HepG2 (cell line): ENCODE measurements at regions not wholly inside any gene's neighbourhood (a gene's known extent, or its start where the extent isn't known, plus 50 kb on each side); places are given as distances from the start of the nearest gene placed in this dataset.

ENCODE experiments used
- ATAC-seq: fragments of 200-7000 bp; cut with Tn5 transposase; 3 replicates; pipeline ENCODE4 v1.9.1; 2020; ENCODE audit warnings: mild to moderate bottlenecking, moderate library complexity
- BruUV-seq: library from RNA; stranded (reverse); fragments of 400-500 nt; replicated peaks from 2 replicates; lab custom pipeline; 2021; lab: Mats Ljungman, UMichigan
- CTCF ChIA-PET: fragments of 300-600 bp; formaldehyde crosslinking; extraction: SDS; loops from one replicate; lab custom pipeline; 2021; ENCODE audit warnings: low total read pairs, inconsistent platforms, low intra/inter-chr PET ratio; lab: Yijun Ruan, JAX
- POLR2A ChIA-PET: fragments of 350-600 bp; sonication (Branson Sonifier 250); formaldehyde crosslinking; loops from one replicate; lab custom pipeline; 2020; ENCODE audit warnings: antibody characterized with exemption, inconsistent platforms; lab: Yijun Ruan, JAX
- DNase-seq: peaks from one replicate; pipeline ENCODE4 v3.0.0-alpha.2; 2015; ENCODE audit warnings: low spot score
- FAIRE-seq: peaks from 3 replicates; lab custom pipeline; 2011; peaks lifted over from hg19 to GRCh38; lab: Jason Lieb, UNC
- H2AFZ ChIP-seq: one replicate; pipeline ENCODE4 v1.6.1; 2011; ENCODE audit warnings: low read length, inconsistent platforms
- H3K27ac ChIP-seq: fragments of 300-600 bp; 3 replicates; pipeline ENCODE4 v1.8.0; 2011; ENCODE audit warnings: mixed run types, mild to moderate bottlenecking, mixed read lengths, low read length, inconsistent platforms; ENCODE audit not compliant: insufficient read depth; ENCODE audit errors: extremely low read length
- H3K27me3 ChIP-seq, 2 experiments: fragments of 200-600 bp in 1 of 2; 2 replicates in 1 of 2; 3 replicates in 1 of 2; pipeline versions ENCODE4 v1.6.0 to v1.8.0; 2011; ENCODE audit warnings: low read length in 2 of 2, mild to moderate bottlenecking in 2 of 2, moderate library complexity in 2 of 2, inconsistent platforms in 1 of 2; ENCODE audit not compliant: insufficient read depth in 2 of 2, control insufficient read depth in 1 of 2
- H3K36me3 ChIP-seq, 2 experiments: fragments of 200-600 bp in 1 of 2; replicated peaks in 1 of 2; 2 replicates in 1 of 2; 3 replicates in 1 of 2; pipeline versions ENCODE4 v1.5.1 to v1.8.0; 2011; ENCODE audit warnings: low read length in 2 of 2, inconsistent platforms in 1 of 2; ENCODE audit not compliant: insufficient read depth in 2 of 2, control insufficient read depth in 1 of 2
- H3K4me1 ChIP-seq: 2 replicates; pipeline ENCODE4 v1.5.1; 2012; ENCODE audit warnings: low read length, inconsistent platforms; ENCODE audit not compliant: insufficient read depth
- H3K4me2 ChIP-seq: 2 replicates; pipeline ENCODE4 v1.6.0; 2011; ENCODE audit warnings: low read depth, low read length, inconsistent platforms
- H3K4me3 ChIP-seq, 3 experiments: fragments of 200-600 bp in 1 of 3; sonication (generic), shearing (Covaris generic) in 1 of 3; replicated peaks in 1 of 3; 2 replicates each; pipeline ENCODE4 v1.5.1; 2011 to 2016; ENCODE audit warnings: low read length in 3 of 3, inconsistent platforms in 2 of 3, low read depth in 2 of 3, mild to moderate bottlenecking in 2 of 3, control low read depth in 1 of 3, mixed read lengths in 1 of 3; ENCODE audit not compliant: insufficient read depth in 1 of 3
- H3K79me2 ChIP-seq: one replicate; pipeline ENCODE4 v1.6.1; 2011; ENCODE audit warnings: low read length, inconsistent platforms; ENCODE audit not compliant: insufficient read depth
- H3K9ac ChIP-seq: 2 replicates; pipeline ENCODE4 v1.6.0; 2011; ENCODE audit warnings: mild to moderate bottlenecking, low read depth, low read length, inconsistent platforms; ENCODE audit not compliant: insufficient read depth
- H3K9me3 ChIP-seq: 2 replicates; pipeline ENCODE4 v1.5.1; 2012; ENCODE audit warnings: mild to moderate bottlenecking, low read length
- H4K20me1 ChIP-seq: 2 replicates; pipeline ENCODE4 v1.6.0; 2011; ENCODE audit warnings: inconsistent platforms, mild to moderate bottlenecking, low read length, moderate library complexity; ENCODE audit not compliant: insufficient read depth
- CC2D1A ChIP-seq: sonication (generic); formaldehyde crosslinking; IDR thresholded peaks from 2 replicates; pipeline ENCODE4 v1.8.1; 2023; ENCODE audit warnings: mild to moderate bottlenecking, missing genetic modification reagents
- ELF4 ChIP-seq: sonication (generic); formaldehyde crosslinking; IDR thresholded peaks from 2 replicates; pipeline ENCODE4 v1.5.0; 2020; ENCODE audit warnings: missing genetic modification reagents, mild to moderate bottlenecking, moderate library complexity, borderline replicate concordance
- KDM6A ChIP-seq: IDR thresholded peaks from 2 replicates; pipeline ENCODE4 v1.6.1; 2016; ENCODE audit warnings: low read depth
- SALL2 ChIP-seq: sonication (generic); formaldehyde crosslinking; IDR thresholded peaks from 2 replicates; pipeline ENCODE4 v1.8.1; 2023; ENCODE audit warnings: mild to moderate bottlenecking, missing genetic modification reagents, inconsistent platforms
- SP140L ChIP-seq: sonication (generic); formaldehyde crosslinking; IDR thresholded peaks from 2 replicates; pipeline ENCODE4 v1.4.0; 2020; ENCODE audit warnings: missing genetic modification reagents, borderline replicate concordance
- SUZ12 ChIP-seq: fragments of 150-350 bp; IDR thresholded peaks from 2 replicates; pipeline ENCODE4 v1.6.1; 2014; ENCODE audit warnings: low read depth, low read length
- ZNF34 ChIP-seq: sonication (generic); formaldehyde crosslinking; IDR thresholded peaks from 2 replicates; pipeline ENCODE4 v1.4.0; 2020; ENCODE audit warnings: mild to moderate bottlenecking, missing genetic modification reagents, borderline replicate concordance
- ZNF569 ChIP-seq: sonication (generic); formaldehyde crosslinking; IDR thresholded peaks from 2 replicates; pipeline ENCODE4 v1.5.0; 2020; ENCODE audit warnings: mild to moderate bottlenecking, missing genetic modification reagents, moderate library complexity, borderline replicate concordance
- WGBS: methylation state at CpG from one replicate; pipeline ENCODE4 v1.1.6; 2017; ENCODE audit warnings: low lambda C conversion rate; 5-methylcytosine and 5-hydroxymethylcytosine counted together
- in situ Hi-C: cut with HindIII; loops from 2 replicates; pipeline ENCODE4 v1.10.0; 2017; ENCODE audit warnings: low pct_unique_long_range_greater_than_20kb; ENCODE audit not compliant: extremely low pct_ligation_motif_present
- intact Hi-C: fragments of 100-400 bp; cut with micrococcal nuclease; formaldehyde crosslinking; loops from one replicate; pipeline ENCODE4 v1.10.0; 2022; ENCODE audit not compliant: unreplicated experiment
- TF ChIP-seq, protein P1 (sequence below), 2 experiments: fragments of 450-650 bp in 1 of 2; sonication (generic) in 1 of 2; formaldehyde crosslinking in 1 of 2; IDR thresholded peaks; 2 replicates each; pipeline versions ENCODE4 v1.6.1 to v1.8.0; 2016 to 2022; ENCODE audit warnings: antibody characterized with exemption in 1 of 2, mild to moderate bottlenecking in 1 of 2, missing genetic modification reagents in 1 of 2

DNA sequence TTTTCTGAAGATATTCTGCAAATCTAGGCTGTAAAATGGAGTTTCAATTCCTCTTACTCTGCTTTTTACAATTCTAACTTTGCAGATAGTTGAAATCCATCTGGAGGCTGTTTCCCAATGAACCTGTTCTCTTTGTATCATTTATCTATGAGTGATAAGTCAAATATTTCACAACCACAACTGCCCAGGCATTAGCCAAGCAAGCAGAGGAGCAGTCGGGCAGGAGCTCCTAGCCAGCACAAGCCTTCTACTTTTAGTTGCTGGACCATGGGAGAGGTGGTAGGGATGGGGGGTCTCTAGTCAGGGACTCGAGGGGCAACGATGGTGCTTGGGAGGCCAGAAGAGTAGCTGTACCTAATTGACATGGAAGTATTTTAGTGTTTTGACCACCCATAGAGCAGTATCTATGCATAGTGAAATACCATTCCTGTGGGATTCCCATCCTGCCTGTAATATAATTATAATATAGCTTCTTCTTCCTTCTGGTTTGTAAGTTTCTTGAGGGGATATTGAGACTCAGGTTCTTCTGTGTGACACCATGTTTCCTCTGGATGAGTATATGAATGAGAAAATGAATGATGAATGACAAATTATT, 353.5 kb upstream of the IL12A start:
- TF ChIP-seq, protein P1, sequence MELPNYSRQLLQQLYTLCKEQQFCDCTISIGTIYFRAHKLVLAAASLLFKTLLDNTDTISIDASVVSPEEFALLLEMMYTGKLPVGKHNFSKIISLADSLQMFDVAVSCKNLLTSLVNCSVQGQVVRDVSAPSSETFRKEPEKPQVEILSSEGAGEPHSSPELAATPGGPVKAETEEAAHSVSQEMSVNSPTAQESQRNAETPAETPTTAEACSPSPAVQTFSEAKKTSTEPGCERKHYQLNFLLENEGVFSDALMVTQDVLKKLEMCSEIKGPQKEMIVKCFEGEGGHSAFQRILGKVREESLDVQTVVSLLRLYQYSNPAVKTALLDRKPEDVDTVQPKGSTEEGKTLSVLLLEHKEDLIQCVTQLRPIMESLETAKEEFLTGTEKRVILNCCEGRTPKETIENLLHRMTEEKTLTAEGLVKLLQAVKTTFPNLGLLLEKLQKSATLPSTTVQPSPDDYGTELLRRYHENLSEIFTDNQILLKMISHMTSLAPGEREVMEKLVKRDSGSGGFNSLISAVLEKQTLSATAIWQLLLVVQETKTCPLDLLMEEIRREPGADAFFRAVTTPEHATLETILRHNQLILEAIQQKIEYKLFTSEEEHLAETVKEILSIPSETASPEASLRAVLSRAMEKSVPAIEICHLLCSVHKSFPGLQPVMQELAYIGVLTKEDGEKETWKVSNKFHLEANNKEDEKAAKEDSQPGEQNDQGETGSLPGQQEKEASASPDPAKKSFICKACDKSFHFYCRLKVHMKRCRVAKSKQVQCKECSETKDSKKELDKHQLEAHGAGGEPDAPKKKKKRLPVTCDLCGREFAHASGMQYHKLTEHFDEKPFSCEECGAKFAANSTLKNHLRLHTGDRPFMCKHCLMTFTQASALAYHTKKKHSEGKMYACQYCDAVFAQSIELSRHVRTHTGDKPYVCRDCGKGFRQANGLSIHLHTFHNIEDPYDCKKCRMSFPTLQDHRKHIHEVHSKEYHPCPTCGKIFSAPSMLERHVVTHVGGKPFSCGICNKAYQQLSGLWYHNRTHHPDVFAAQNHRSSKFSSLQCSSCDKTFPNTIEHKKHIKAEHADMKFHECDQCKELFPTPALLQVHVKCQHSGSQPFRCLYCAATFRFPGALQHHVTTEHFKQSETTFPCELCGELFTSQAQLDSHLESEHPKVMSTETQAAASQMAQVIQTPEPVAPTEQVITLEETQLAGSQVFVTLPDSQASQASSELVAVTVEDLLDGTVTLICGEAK (IDR thresholded peaks at IDR 0.05), result no peak
- TF ChIP-seq, protein P1 (CRISPR knock-in tag; IDR thresholded peaks at IDR 0.05), result no peak
- TF ChIP-seq SALL2 (CRISPR knock-in tag) (no peak), CC2D1A (CRISPR knock-in tag) (no peak), KDM6A (CRISPR knock-in tag) (no peak), SUZ12 (no peak), SP140L (no peak), ZNF34 (CRISPR knock-in tag) (no peak), ZNF569 (CRISPR knock-in tag) (no peak), ELF4 (CRISPR knock-in tag) (no peak)
- Histone ChIP-seq H3K27me3 (peaks cover 0 to 5% of the 10 kb centered on the region in 2 experiments; a peak in 1 of 5 replicates), H3K4me2 (no peak overlapping the region), H3K27ac (no peak overlapping the region), H3K4me3 (no peak overlapping the region), H3K4me1 (no peaks in the 10 kb centered on the region), H3K79me2 (no peaks in the 10 kb centered on the region), H3K9ac (no peak overlapping the region), H2AFZ (no peak overlapping the region), H3K36me3 (no peaks in the 10 kb centered on the region), H4K20me1 (no peaks in the 10 kb centered on the region), H3K9me3 (no peaks in the 10 kb centered on the region)
- DNase-seq (no peak), ATAC-seq (no peak), FAIRE-seq (no peak)
- ChIA-PET CTCF (no interaction called here), POLR2A (no interaction called here)
- 0% methylated on average over 3 of the region's 3 CpGs for WGBS
- intact Hi-C loops (no loop called here), in situ Hi-C loops (no loop called here)
- no TSS peak for BruUV-seq
